Heart left ventricle (tissue), 16 donors: ENCODE measurements at regions not wholly inside any gene's neighbourhood (a gene's known extent, or its start where the extent isn't known, plus 50 kb on each side); places are given as distances from the start of the nearest gene placed in this dataset.
"Not testable (repeated sequence)": the region's sequence is repeated elsewhere in the genome, so short reads cannot be mapped to it uniquely, and the experiment has no call there.

Source experiments
- ATAC-seq, 4 donors: fragments of 200-7000 bp; cut with Tn5 transposase; one replicate each; pipeline ENCODE4 v1.9.1; 2020 to 2022; ENCODE audit warnings: moderate library complexity in 4 of 4, mild to moderate bottlenecking in 3 of 4, moderate number of reproducible peaks in 1 of 4
- DNase-seq, 5 donors: peaks; one replicate each; pipeline ENCODE4 v3.0.0-alpha.2; 2020
- H3K27ac ChIP-seq, 12 donors: fragments of 200-600 bp; sonication (generic) in 4 of 12; one replicate each; pipeline versions ENCODE4 v1.5.0 to v1.8.0; 2016 to 2022; ENCODE audit warnings: mild to moderate bottlenecking in 2 of 12
- H3K27me3 ChIP-seq, 9 donors: fragments of 200-600 bp; sonication (generic) in 2 of 9; one replicate each; pipeline versions ENCODE4 v1.5.1 to v1.8.0; 2016 to 2022; ENCODE audit warnings: mild to moderate bottlenecking in 3 of 9
- H3K36me3 ChIP-seq, 9 donors: fragments of 200-600 bp; sonication (generic) in 2 of 9; one replicate each; pipeline versions ENCODE4 v1.5.0 to v1.8.0; 2018 to 2022; ENCODE audit warnings: mild to moderate bottlenecking in 2 of 9
- H3K4me1 ChIP-seq, 12 donors: fragments of 200-600 bp; sonication (generic) in 4 of 12; one replicate each; pipeline versions ENCODE4 v1.5.0 to v1.8.0; 2016 to 2022; ENCODE audit warnings: mild to moderate bottlenecking in 3 of 12
- H3K4me3 ChIP-seq, 12 donors: fragments of 200-600 bp; sonication (generic) in 4 of 12; one replicate each; pipeline versions ENCODE4 v1.5.0 to v1.8.0; 2017 to 2022; ENCODE audit warnings: mild to moderate bottlenecking in 9 of 12, moderate library complexity in 4 of 12
- H3K9me3 ChIP-seq, 12 donors: fragments of 200-600 bp; sonication (generic) in 4 of 12; one replicate each; pipeline versions ENCODE4 v1.5.0 to v1.8.0; 2016 to 2022; ENCODE audit warnings: mild to moderate bottlenecking in 1 of 12
- CTCF ChIP-seq, 12 donors: fragments of 200-600 bp; sonication (generic) in 4 of 12; IDR thresholded peaks; one replicate each; pipeline versions ENCODE4 v1.5.0 to v1.8.0; 2018 to 2022; ENCODE audit warnings: antibody characterized with exemption in 12 of 12, mild to moderate bottlenecking in 5 of 12
- POLR2A ChIP-seq, 2 donors: fragments of 450-650 bp; IDR thresholded peaks; one replicate each; pipeline ENCODE4 v1.6.1; 2017; ENCODE audit warnings: antibody characterized with exemption in 2 of 2, mild to moderate bottlenecking in 2 of 2, moderate library complexity in 2 of 2
- WGBS, 4 donors: extraction: QIAGEN DNeasy Blood & Tissue Kit in 2 of 4; methylation state at CpG; one replicate each; pipeline versions ENCODE4 v1.1.5 to v1.1.7; 2013 to 2018; 5-methylcytosine and 5-hydroxymethylcytosine counted together
- intact Hi-C, 10 donors: fragments of 100-400 bp; cut with DNase I; formaldehyde crosslinking; loops; one replicate each; pipeline versions ENCODE4 v1.11.1 to v1.14.2; 2022
- donor health status: ischemic (EF 13 %, LVEDD 7.1; RV severe dilation, severe dysfunction).
- donor health status: healthy with polysubstance abuse.
- donor health status: DM: no; HTN: yes; CAD: no.
- donor health status: DM: no; HTN: no; CAD: no.
- donor health status: ischemic (EF 25% LVEDD 6.9; RV normal size, moderate dysfunction).
- donor health status: ischemic (EF 25% LVEDD 5.7; RV mildly dilated, moderate dysfunction).
- donor health status: healthy.
- donor health status: DM: yes; HTN: yes; CAD: no.
- donor health status: ischemic (EF 35%, LVEDD 5.7; RV mildly dilated, moderate dysfunction).
- donor health status: nonischemic (EF 11% LVEDD 7.7; RV severe dilation, severe dysfunction).
- donor health status: DM: yes; HTN: yes; CAD: no.
- donor health status: PGD.
- donor health status: ischemic (EF 29% LVEDD 5.4; RV normal size, mild dysfunction).
- donor health status: nonischemic (EF 23%, LVEDD 6.1; RV moderate dilation, normal function).

- peaks cover 0 to 33% (median 14%) of the 10 kb centered on the region in 12 donors for H3K9me3 ChIP-seq
- ATAC-seq (no peak), DNase-seq (peak in 1 of 5 donors; percentile 4)
- H3K27ac ChIP-seq, result no peak overlapping the region
- no peaks in the 10 kb centered on the region for H3K27me3 ChIP-seq
- no peak for TF ChIP-seq POLR2A (IDR thresholded peaks at IDR 0.05)
- no peak overlapping the region for H3K4me3 ChIP-seq
- peaks cover 0 to 12% (median 7%) of the 10 kb centered on the region in 12 donors for H3K4me1 ChIP-seq
- no peaks in the 10 kb centered on the region for H3K36me3 ChIP-seq
- intact Hi-C loops, result no loop called here
Measured at GRCh38 chr2:85945586-85945985, 56.8 kb upstream of the ST3GAL5 start.

- ATAC-seq, result no peak
- no peak for TF ChIP-seq CTCF (IDR thresholded peaks at IDR 0.05)
- no peak for TF ChIP-seq POLR2A (IDR thresholded peaks at IDR 0.05)
- no peaks in the 10 kb centered on the region for H3K36me3 ChIP-seq
- intact Hi-C loops, result no loop called here
- peaks cover 0 to 12% (median 7%) of the 10 kb centered on the region in 12 donors for H3K4me1 ChIP-seq
- 81 to 94% (median 90%) methylated on average over 3 of the region's 3 CpGs for WGBS, 4 donors
- no peak overlapping the region for H3K27ac ChIP-seq
- H3K9me3 ChIP-seq, result peaks cover 0 to 33% (median 14%) of the 10 kb centered on the region in 12 donors
- DNase-seq, result no peak
- H3K27me3 ChIP-seq, result no peaks in the 10 kb centered on the region
- no peak overlapping the region for H3K4me3 ChIP-seq
Measured at GRCh38 chr2:85945172-85945571, 56.4 kb upstream of the ST3GAL5 start.

- intact Hi-C loops, result no loop called here
- no peaks in the 10 kb centered on the region for H3K27me3 ChIP-seq
- no peak overlapping the region for H3K27ac ChIP-seq
- DNase-seq (peak in 1 of 5 donors; percentile 11), ATAC-seq (no peak)
- H3K4me3 ChIP-seq, result no peak overlapping the region
- peaks cover 0 to 26% (median 14%) of the 10 kb centered on the region in 12 donors for H3K9me3 ChIP-seq
- WGBS, 4 donors, result 67 to 88% (median 81%) methylated on average over 1 of the region's 1 CpG
- H3K36me3 ChIP-seq, result no peaks in the 10 kb centered on the region
- no peaks in the 10 kb centered on the region for H3K4me1 ChIP-seq
- TF ChIP-seq CTCF (IDR thresholded peaks at IDR 0.05), result no peak
- TF ChIP-seq POLR2A (IDR thresholded peaks at IDR 0.05), result no peak
Measured at GRCh38 chr2:85942346-85942957, 53.7 kb upstream of the ST3GAL5 start.

GRCh38 chr2:85941490-85941889, 52.7 kb upstream of the ST3GAL5 start:
- not testable (repeated sequence) for H3K36me3 ChIP-seq
- WGBS, 4 donors, result 81 to 88% (median 86%) methylated on average over 2 of the region's 2 CpGs

GRCh38 chr2:85939131-85939530, 50.3 kb upstream of the ST3GAL5 start:
- TF ChIP-seq POLR2A (IDR thresholded peaks at IDR 0.05) (no peak), CTCF (IDR thresholded peaks at IDR 0.05) (no peak)
- 85 to 91% (median 90%) methylated on average over 4 of the region's 4 CpGs for whole genome bisulfite sequencing, 4 donors
- Histone ChIP-seq H3K9me3 (peaks cover 0 to 17% (median 12%) of the 10 kb centered on the region in 12 donors), H3K4me3 (no peak overlapping the region), H3K36me3 (no peaks in the 10 kb centered on the region), H3K27ac (no peak overlapping the region), H3K4me1 (peaks cover 0 to 13% (median 7%) of the 10 kb centered on the region in 12 donors), H3K27me3 (no peaks in the 10 kb centered on the region)
- DNase-seq (no peak), ATAC-seq (no peak)
- intact Hi-C loops, result no loop called here

More at GRCh38 chr2:85941490-85941889, 52.7 kb upstream of the ST3GAL5 start:
- H3K27me3 ChIP-seq, intact Hi-C loops, DNase-seq, H3K27ac ChIP-seq, H3K4me3 ChIP-seq, ATAC-seq, H3K4me1 ChIP-seq: not testable (repeated sequence)
- H3K9me3 ChIP-seq, result peaks cover 0 to 23% (median 12%) of the 10 kb centered on the region in 12 donors
